ENCODE measurements at regions not wholly inside any gene's neighbourhood (a gene's known extent, or its start where the extent isn't known, plus 50 kb on each side); places are given as distances from the start of the nearest gene placed in this dataset.

GRCh38 chr5:68744206-68744605, 349.6 kb upstream of the SLC30A5 start:
- WGBS, 2 donors: 85 to 89% methylated on average over 4 of the region's 4 CpGs
- TF ChIP-seq POLR2A (IDR thresholded peaks at IDR 0.05) (no peak), CTCF (IDR thresholded peaks at IDR 0.05) (no peak)
- no peak overlapping the region for H3K4me3 ChIP-seq (ENCODE audit: low read depth, poor library complexity, severe bottlenecking)
- intact Hi-C loops (cut with DNase I; ENCODE audit: low total_unique reads): no loop called here
- no peak for DNase-seq (ENCODE audit: low spot score in 2 of 2)

GRCh38 chr5:68745448-68745847, 348.4 kb upstream of the SLC30A5 start:
- no peak for DNase-seq (ENCODE audit: low spot score in 2 of 2)
- H3K4me3 ChIP-seq (ENCODE audit: low read depth, poor library complexity, severe bottlenecking): no peak overlapping the region
- intact Hi-C loops (cut with DNase I; ENCODE audit: low total_unique reads): no loop called here
- TF ChIP-seq POLR2A (IDR thresholded peaks at IDR 0.05) (no peak), CTCF (IDR thresholded peaks at IDR 0.05) (no peak)

- no peak for DNase-seq (ENCODE audit: low spot score in 2 of 2)
- TF ChIP-seq POLR2A (IDR thresholded peaks at IDR 0.05) (no peak), CTCF (IDR thresholded peaks at IDR 0.05) (no peak)
Observed at GRCh38 chr5:68746220-68746619, 347.6 kb upstream of the SLC30A5 start.

GRCh38 chr5:68746643-68747420, 347.0 kb upstream of the SLC30A5 start:
- intact Hi-C loops (cut with DNase I; ENCODE audit: low total_unique reads): no loop called here
- 61 to 67% methylated on average over 14 of the region's 14 CpGs for WGBS, 2 donors
- no peak overlapping the region for H3K4me3 ChIP-seq (ENCODE audit: low read depth, poor library complexity, severe bottlenecking)
- TF ChIP-seq POLR2A (IDR thresholded peaks at IDR 0.05) (no peak), CTCF (IDR thresholded peaks at IDR 0.05) (no peak)
- DNase-seq (ENCODE audit: low spot score in 2 of 2): no peak

More at GRCh38 chr5:68746220-68746619, 347.6 kb upstream of the SLC30A5 start:
- H3K4me3 ChIP-seq (ENCODE audit: low read depth, poor library complexity, severe bottlenecking): no peak overlapping the region
- intact Hi-C loops (cut with DNase I; ENCODE audit: low total_unique reads): no loop called here
- WGBS, 2 donors: 73 to 75% methylated on average over 4 of the region's 4 CpGs

- 97 to 99% methylated on average over 4 of the region's 4 CpGs for WGBS, 2 donors
- H3K4me3 ChIP-seq (ENCODE audit: low read depth, poor library complexity, severe bottlenecking): no peak overlapping the region
- intact Hi-C loops (cut with DNase I; ENCODE audit: low total_unique reads): no loop called here
- TF ChIP-seq POLR2A (IDR thresholded peaks at IDR 0.05) (no peak), CTCF (IDR thresholded peaks at IDR 0.05) (no peak)
- no peak for DNase-seq (ENCODE audit: low spot score in 2 of 2)
Observed at GRCh38 chr5:68747521-68747920, 346.3 kb upstream of the SLC30A5 start.

- 70 to 75% methylated on average over 3 of the region's 3 CpGs for WGBS, 2 donors
- no peak for DNase-seq (ENCODE audit: low spot score in 2 of 2)
- no peak overlapping the region for H3K4me3 ChIP-seq (ENCODE audit: low read depth, poor library complexity, severe bottlenecking)
- intact Hi-C loops (cut with DNase I; ENCODE audit: low total_unique reads): no loop called here
- TF ChIP-seq CTCF (IDR thresholded peaks at IDR 0.05) (no peak), POLR2A (IDR thresholded peaks at IDR 0.05) (no peak)
Observed at GRCh38 chr5:68748101-68748500, 345.7 kb upstream of the SLC30A5 start.

Data from lower leg skin (tissue), 4 donors.